Fibroblast of skin of left quadriceps (primary cell): ENCODE measurements at regions not wholly inside any gene's neighbourhood (a gene's known extent, or its start where the extent isn't known, plus 50 kb on each side); places are given as distances from the start of the nearest gene placed in this dataset.

Experiments
- DNase-seq, 2 experiments: peaks; one replicate each; pipeline ENCODE4 v3.0.0-alpha.2; 2013; ENCODE audit warnings: low read depth in 2 of 2

GRCh38 chr2:78928502-78928901 is 97.0 kb upstream of the REG3G start:
- no peak for DNase-seq

- no peak for DNase-seq
Measured at GRCh38 chr2:78940998-78941397, 84.5 kb upstream of the REG3G start.

- no peak for DNase-seq
Measured at GRCh38 chr2:78941751-78942150, 83.8 kb upstream of the REG3G start.

- DNase-seq: no peak
Measured at GRCh38 chr2:78963881-78964280, 61.6 kb upstream of the REG3G start.

- DNase-seq: no peak
Measured at GRCh38 chr2:78967294-78967693, 58.2 kb upstream of the REG3G start.

GRCh38 chr2:78973630-78974029 is 51.9 kb upstream of the REG3G start:
- no peak for DNase-seq
